Left renal cortex interstitium (tissue), 4 donors: ENCODE measurements at regions not wholly inside any gene's neighbourhood (a gene's known extent, or its start where the extent isn't known, plus 50 kb on each side); places are given as distances from the start of the nearest gene placed in this dataset.

Source experiments
- DNase-seq, 4 donors: peaks; one replicate each; pipeline ENCODE4 v3.0.0-alpha.2; 2013; ENCODE audit warnings: low read depth in 4 of 4, low spot score in 2 of 4, missing footprints in 1 of 4

DNA sequence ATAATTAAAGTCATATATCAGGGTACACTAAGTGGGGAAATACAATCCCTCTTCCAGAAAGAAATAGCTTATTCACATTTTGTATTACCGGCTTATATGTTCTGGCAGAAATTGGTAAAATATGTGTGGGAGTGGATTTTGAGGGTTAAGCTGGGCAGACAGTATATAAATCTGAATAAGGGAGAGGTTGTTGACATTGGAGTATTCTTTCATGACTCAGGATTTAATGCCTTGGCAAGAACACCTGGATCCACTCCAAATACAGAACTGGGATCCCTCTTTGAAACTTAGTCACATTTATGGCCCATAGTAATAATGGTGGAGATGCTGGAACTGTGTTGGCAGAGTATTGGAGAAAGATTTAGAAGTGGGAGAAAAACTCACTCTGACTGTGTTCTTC lies 54.3 kb upstream of the TET2 start:
- DNase-seq = no peak

DNA sequence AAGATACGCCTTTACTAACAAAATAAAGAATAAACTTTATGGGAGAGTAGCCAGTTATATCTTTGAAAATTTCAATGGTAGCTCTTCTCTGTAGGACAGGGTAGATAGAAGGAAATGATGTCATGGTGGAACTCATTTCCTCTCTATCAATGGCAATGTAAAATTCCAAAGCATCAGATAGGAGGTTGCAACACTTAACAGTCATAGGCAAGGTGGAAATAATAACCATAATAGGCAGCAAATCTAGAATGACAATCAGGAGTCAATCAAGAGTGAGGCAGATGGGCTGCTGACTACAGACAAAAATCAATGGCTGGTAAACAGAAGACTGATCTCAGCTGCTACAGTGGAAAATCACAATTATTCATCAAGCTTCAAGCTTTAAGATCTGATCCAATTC lies 53.9 kb upstream of the TET2 start:
- DNase-seq = no peak

DNA sequence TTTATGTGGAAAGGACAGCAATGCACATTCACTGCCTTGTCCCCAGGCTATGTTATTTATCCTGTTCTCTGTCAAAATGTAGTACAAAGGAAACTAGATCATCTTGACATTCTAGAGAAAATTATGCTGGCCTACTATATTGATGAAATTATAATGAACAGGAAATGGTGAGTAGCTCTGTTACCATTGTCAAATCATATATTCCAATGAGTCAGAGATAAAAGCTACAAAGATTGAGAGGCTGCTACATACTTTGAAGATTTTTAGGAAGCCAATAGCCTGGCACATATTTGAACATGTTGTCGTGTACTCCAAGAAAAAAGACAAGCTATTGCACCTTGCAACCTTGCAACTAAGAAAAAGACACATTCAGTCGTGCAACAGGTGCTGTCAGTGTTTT lies 52.7 kb upstream of the TET2 start:
- no peak for DNase-seq
